Stimulated activated CD8-positive, alpha-beta memory T cell treated with anti-CD3 and anti-CD28 coated beads, Interleukin-7, amount 100 ng/mL, for 1 hour (primary cell): ENCODE measurements at regions not wholly inside any gene's neighbourhood (a gene's known extent, or its start where the extent isn't known, plus 50 kb on each side); places are given as distances from the start of the nearest gene placed in this dataset.

ENCODE experiments used
- DNase-seq, 2 donors: peaks; one replicate each; pipeline ENCODE4 v3.0.0-alpha.2; 2020; ENCODE audit warnings: low read depth in 2 of 2

DNA sequence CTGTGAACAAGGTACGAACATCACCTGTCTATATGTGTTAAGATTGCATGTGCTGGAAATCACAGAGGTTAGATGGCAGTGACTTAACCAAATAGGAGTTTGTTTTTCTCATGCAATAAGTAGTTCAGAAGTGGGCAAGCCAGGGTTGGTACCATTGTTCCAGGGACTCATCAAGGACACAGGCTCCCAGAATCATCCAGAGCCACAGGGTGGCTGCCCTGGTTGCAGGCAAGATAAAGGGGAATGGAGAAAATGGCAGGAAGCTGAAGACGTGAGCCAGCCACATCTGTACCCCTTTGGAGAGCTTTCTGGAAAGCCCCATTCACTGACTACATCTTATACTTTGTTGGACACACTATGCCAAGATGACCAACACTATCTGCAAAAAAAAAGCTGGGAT, 126.0 kb upstream of the IL12B start:
- DNase-seq: no peak

DNA sequence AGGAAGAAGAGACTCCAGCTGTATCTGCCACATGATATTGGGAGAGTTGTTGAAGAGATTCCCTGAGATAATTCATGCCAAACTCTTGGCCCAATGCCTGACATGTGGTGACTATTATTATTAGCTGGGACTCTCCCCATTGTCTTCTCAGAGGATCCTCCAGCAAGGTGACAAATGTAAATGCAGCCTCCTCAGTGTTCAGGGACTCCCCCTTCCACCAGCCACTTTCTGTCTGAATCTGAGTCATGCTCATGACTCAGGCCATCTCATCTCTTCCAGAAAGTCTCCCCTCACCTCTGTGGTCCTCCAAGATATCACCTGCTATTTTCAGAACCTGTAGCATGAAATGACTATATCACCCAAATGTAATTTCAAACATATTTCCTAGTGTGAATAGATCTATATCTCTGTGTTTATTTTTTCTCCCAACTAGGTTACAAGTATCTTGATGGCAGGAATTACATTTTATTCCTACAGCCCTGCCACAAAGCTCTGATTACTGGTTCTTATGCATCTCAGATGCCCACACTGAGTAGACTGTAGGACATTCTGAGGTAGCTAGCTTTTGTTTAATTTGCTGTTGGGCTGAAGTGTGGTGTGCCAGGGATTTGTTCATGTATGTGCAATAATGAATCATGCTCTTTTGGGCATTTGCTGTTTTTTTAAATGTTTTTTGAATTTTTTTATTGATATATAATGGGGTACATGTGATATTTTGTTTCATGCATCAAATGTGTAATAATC, 126.6 kb upstream of the IL12B start:
- no peak for DNase-seq

DNA sequence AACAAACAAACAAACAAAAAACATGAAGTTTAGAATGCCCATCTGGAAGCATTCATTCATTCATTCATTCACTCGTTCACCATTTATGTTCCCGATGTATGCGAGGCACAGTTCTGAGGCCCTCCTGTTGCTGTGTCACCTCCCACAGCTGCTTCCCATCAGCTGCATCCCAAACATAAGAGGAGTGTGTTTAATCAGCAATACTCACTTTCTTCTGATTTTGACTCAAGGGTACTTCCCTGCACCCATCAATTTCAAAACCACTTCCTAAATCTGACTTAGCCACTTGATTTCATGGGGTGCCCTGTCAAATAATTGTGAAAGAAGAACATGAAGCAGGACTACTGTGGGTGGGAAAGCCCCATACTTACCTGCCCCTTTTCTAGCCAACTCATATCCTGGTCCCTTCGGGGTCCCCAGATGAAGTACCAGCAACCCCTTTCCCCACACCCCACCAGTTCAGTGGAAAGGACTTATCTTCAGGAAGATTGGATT, 128.0 kb upstream of the IL12B start:
- DNase-seq: no peak

DNA sequence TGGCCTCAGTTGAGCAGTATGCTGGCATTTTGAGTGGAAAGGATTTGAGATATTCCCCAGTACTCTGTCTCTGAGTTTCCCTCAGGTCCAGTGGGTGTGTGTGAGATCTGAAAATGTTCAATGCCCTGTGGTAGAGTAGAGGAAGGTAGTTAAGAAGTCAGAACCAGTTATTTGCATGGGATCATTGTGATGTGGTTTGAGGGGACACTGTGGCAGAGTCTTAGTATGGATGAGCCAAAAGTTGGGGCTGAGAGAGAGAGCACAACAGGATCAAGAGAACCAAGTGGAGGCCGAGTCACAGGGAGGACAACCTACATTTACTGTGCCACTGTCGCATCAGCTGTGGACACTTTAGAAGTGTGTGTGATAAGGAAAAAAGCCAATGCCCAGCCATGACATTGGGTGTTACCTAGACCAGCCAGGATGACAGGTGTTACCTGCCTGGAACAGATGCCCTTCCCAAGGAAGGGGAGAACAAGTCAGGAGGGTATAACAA, 128.9 kb upstream of the IL12B start:
- no peak for DNase-seq

DNA sequence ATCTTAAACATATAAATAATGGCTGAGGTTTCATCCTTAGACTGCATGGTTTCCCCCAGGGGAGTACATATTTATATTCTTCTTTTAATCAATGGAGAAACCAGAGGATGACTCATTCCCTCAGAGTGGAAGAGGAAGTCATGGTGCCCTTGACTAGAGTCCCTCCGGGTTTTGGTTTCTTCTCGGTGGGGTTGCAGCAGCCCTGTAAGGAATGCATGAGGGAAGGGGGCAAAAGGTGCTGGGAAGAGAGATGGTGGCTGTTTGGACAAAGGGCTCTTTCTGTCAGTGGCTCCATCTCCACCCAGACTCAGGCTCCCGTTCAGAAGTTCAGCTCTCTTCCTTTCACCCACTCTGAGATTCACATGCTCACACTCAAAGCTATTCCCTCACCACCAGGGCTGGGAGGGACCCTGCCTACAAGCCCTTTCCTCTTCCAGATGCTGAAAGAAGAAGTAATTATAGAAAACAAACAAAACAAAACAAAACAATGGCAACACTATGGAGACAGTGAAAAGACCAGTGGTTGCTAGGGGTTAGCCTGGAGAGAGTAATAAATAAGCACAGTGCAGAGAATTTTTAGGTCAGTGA, 129.8 kb upstream of the IL12B start:
- no peak for DNase-seq

DNA sequence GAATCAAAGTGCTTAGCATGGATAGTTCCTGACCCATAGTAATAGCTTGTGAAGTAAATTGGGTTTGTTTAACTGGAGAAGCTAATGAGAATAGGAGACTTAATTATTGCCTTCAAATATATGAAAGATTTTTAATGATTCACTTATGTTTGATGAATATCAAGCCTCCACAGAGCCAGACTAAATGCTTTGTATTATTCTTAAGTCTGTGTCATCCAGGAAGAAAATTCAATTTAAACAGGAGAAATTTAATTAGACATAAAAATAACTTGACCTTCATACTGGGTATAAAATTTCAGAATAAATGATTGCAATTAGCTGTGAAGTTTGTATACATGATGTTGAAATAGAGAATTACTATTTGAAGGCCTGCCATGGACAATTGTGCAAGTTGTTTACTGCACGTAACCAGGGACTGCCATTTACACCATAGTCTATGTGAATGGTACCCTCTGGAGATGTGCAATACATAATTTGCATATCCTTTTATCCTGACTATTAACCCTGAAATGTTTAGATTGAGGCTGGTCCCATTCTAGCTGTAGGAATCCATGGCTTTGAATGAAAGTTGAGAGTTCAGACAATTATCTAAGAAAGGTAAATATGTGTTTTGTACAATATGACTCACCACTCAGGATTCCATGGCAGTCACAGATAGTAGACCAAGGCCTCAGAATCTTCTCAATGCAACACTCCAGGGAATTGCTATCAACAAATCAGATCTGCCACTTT, 133.5 kb upstream of the IL12B start:
- no peak for DNase-seq

DNA sequence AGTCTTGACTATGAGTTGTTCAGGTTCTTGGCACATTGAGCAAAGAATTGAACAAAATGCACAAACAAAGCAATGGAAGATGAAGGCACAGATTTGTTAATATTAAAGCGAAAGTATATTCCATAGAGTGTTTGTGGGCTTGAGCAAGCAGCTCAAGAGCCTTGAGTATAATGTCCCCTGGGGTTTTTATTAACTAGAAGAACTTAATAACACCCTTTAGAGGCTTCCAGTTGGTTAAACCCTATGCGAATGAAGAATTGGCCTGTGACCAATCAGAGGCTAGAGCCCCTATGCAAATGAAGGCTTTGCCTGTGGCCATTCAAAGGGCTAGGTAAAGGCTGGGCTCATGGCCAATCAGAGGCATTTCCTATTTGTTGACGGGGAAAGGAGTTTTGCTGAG, 135.3 kb upstream of the IL12B start:
- DNase-seq: no peak

DNA sequence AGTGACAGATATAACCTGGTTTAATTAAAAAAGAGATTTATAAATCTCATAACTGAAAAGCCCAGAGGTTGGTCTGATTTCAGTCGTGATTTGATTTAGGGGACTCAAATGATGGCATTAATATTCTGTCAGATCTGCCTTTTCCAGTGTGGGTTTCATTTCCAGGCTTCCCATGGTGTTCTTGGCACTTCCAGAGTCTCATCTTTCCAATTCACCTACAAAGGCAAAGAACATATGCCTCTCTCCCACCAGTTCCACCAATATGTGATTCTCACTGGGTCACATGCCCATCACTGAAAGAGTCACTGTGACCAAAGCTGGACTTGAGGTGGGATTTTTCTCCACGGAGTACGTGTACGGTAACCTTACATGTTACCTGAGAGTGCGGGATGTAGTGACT, 137.4 kb upstream of the IL12B start:
- DNase-seq: no peak

DNA sequence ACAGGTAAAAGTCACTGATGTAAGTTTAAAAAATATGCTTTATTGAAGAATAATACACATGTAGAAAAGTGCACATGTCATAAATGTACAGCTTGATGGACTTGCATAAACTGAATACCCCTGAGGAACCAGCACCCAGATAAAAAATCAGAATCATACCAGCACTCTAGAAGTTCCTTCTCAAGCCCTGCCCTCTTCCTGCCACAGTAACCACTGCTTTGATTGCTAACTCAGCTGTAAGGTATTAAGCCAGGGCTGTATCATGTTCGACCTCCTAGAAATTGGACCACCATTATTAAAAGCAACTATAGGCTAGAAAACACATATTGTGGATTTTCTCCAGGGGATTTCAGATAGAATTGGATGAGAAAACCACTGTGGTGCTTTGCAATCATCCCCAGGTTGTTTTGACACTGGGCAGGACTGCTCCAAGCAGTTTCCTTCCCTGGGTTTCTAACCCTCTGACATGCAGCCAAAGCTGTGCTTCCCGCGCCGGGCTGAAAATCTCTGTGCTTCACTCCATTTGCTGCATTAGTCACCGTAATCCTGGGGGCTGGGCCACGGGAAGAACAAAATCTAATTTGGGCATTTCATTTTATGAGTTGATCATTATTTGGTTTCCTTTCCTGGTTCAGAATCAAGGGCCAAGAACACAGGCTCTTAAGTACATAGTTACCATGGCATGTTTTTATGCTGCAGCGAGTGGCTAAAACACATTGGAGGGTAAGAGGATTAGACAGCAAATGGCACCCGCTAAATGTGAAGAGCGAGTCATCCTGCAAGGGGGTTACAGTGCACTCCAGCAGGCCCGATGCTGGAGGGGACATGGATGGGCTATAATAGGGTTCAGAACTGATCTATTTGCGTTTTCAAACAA, 139.4 kb upstream of the IL12B start:
- DNase-seq: peak in 1 of 2 donors; percentile 6

DNA sequence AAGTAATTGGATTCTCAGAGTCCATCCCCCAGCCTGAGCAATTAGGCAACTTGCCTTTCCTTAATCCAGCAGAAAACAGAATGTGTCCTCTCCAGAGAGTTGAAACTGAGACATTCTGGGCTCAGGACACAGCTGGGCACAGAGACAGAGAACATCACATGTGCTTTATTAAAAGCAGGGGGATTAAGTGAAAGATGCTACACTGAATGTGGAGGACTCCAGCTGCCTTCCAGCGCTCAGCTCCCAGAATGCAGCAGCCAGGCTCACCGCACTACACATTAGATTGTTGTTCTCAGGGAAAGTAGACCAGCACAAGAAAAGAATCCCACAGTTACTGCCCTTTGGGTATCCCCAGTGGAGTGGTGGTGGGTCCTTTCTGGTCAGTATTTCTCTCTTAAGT, 141.6 kb upstream of the IL12B start:
- DNase-seq: no peak

DNA sequence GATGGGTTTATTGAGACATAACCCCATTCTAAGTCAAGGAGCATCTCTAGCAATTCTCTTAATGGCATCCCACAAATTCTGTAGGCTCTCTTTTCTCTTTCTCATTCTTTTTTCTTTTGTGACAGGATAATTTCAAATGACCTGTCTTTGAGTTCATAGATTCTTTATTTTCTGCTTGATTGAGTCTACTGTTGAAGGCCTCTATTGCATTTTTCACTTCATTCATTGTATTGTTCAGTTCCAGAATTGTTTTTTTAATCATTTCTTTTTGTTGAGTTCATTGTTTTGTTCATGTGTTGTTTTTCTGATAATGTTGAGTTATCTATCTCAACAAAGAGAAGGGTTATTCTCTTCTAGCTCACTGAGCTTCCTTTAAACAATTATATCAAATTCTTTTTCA, 144.7 kb upstream of the IL12B start:
- DNase-seq: no peak

DNA sequence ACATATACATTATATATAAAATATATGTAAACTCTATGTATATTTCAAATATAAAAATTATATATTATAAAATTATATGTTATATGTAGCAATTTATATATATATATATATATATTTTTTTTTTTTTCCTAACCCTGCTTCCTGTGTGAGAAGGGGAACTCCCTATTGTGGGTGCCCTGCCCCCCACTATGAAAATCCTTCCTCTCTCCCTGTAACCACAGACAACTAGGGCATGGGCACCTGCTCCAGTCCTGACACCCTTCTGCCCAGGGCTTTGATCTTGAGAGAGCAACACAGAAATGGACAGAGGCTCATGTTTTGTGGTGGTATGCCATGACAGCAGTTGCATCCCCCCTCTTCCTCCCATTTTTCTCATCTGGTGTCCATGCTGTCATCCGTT, 148.7 kb upstream of the IL12B start:
- DNase-seq: no peak

DNA sequence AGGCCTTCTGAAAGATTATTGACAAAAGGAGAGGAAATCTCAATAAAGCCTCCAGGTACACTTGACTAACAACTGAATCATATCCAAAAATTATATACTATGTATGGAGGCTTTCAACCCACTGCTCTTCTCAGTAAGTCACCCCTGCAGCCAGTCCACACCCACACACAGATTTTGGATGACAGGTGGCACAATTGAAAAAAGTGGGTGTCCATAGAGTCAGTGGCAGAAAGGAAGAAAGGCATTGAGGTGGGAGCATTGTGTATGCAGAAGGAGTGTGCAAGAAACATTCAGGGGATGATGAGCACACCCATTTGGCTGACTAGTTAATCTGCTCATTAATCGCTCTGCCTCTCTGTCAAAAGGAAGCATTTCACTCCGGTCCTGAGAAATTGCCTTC, 150.6 kb upstream of the IL12B start:
- no peak for DNase-seq

DNA sequence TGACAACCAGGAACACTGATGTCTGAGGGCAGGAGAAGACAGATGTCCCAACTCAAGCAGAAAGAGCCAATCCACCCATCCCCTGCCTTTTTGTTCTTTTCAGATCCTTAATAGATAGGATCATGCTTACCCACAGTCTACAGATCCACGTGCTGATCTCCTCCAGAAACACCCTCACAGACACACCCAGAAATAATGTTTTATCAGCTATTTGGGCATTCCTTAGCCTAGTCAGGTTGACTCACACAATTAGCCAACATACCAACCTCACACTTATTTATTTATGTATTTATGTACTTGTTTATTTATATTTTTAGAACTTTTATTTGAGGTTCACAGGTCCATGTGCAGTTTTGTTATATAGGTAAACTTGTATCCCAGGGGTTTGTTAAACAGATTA, 151.5 kb upstream of the IL12B start:
- no peak for DNase-seq

DNA sequence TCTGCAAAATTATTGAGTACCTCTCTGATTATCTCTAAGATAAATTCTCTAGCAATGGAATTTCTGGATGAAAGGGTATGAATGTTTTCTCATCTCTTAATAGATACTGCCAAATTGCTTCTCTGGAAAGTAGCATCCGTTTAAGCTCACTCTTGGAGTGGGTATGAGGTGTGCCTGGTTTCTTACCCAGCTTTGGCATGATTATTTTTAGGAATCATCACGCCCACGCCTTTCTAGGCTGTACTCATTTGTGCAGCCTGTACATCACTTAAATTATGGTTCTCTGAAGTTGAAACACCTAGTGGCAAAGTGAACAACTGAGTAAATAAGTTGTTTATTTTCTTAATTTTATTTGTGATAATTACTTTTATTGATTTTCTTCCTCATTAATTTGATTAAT, 156.5 kb upstream of the IL12B start:
- no peak for DNase-seq

DNA sequence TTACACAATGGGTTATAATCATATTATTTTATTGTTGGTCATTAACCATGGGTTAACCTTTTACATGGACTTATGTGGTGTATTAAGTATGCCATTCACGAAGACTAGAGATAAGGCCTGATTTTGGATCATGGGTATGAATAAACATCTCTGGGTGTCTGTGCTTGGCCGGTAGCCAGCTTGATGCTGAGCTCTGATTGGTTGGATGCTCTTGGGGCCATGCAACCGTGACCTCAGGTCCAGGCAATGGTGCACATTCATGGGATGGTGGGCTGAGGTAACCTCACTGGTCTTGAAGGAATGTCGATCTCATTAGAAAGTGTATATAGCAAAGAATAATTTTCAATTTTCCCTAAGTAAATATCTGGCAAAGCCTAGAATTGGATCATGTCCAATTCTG, 158.2 kb upstream of the IL12B start:
- DNase-seq: no peak

DNA sequence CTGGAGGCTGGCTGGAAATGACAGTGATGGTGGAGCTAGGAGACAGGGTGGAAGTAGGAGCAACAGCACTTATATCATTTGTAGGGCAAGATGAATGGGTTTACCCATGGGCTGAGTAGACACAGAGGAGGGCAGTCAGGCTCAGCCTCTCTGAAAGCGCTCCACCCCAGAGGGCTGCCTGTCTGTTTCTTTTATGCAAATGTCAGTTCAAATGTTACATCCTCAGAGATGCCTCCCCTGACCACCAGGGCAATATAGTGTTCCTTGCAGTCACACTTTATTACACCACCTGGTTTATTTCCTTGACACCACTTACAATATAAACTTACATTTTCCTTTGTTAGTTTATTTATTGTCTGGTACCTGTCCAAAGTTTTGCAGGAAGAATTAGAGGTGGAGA, 159.5 kb upstream of the IL12B start:
- no peak for DNase-seq

DNA sequence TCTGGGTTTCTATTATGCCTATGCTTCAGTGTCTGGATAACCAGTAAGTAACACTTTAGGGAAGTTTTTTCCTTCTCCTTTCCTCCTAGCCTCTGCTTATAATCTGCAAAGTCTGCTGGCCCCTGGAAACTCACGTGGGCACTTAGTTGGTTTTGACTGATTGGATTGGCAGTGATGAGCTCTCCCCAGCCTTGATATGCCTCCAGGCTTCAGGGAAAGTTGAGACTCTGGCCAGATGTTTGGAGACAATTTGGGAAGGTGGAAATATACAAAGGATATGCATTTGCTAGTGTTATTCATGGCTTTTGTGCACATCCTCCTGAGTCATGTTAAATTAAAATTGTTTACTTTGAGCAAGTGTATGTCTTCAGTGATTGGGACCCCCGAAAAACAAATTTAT, 160.2 kb upstream of the IL12B start:
- DNase-seq: no peak

DNA sequence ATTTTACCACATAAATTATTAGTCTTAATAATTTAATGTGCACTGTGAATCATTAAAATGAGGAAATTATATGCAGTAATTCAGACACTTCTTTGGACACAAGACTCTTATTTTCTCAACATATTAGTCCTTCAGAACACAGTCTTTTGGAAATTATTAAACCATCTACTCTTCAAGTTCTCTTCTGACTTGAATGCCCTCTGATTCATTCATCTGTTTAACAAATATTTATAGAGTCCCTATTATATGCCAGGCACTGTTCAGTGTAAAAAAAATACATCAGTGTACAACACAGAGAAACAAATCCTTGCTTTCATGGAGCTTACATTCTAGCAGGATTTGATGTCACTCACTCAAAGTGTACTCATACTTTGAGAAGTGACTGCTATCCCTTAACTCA, 163.4 kb upstream of the IL12B start:
- DNase-seq: no peak

DNA sequence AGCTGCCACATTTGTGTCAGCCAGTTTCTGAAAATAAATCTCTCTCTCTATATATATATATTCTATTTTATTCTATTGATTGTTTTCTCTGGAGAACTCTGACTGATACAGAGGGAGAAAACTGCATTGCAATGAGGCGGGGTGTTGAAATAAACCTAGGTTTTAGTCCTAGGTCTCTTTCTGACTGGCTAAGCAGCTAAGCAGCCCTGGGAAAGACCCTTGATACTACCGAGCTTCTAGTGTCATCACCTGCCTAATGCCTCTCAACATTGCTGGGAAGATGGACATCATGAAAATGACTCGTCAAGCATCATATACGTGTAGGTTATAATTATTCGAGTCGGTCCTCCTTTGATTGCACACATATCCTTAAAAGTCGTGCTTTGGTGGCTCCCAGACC, 166.5 kb upstream of the IL12B start:
- DNase-seq: no peak

DNA sequence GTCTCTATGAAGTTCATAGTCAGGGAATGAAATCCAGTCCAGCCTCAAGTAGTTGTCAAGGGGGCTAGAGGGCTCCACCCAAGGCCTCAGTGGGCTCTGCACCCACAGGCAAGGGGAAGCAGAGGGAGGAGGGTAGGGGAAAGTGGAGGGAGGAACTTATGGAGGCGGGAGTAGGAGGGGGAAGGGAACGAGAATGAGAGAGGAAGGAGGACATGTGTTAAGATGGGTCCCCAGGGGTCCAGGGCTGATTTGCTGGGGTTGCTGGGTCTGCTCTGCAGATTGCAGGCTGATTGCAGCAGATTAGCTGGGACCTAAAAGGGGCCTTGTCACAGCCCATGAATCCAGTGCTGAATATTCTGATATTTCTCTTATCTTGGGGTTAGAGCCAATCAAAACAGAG, 166.9 kb upstream of the IL12B start:
- no peak for DNase-seq

DNA sequence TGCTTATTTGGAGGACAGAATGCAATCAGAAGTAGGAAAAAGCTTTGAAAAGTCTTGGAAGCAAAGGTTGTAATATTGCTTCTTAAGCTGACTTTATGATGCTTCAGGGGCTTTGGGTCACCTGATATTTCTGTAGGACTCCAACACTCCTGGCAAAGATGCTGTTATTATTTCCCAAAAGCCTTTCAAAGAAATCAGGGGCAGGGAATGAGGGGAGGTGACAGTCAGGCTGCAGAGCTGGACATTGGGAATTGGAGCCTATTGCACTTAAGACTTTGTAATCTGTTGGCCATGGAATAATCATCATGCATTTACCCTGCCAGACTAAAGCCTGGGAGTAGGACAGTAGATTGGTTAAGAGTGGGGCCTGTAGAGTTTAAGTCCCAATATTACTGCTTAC, 168.3 kb upstream of the IL12B start:
- no peak for DNase-seq
